ENCODE measurements at regions not wholly inside any gene's neighbourhood (a gene's known extent, or its start where the extent isn't known, plus 50 kb on each side); places are given as distances from the start of the nearest gene placed in this dataset.
"Not testable (repeated sequence)": the region's sequence is repeated elsewhere in the genome, so short reads cannot be mapped to it uniquely, and the experiment has no call there.

- no peaks in the 10 kb centered on the region for H3K27me3 Mint-ChIP-seq (ENCODE audit: low read depth)
- H3K36me3 Mint-ChIP-seq (ENCODE audit: low read depth), result peaks cover 1% of the 10 kb centered on the region
- no peaks in the 10 kb centered on the region for H3K9me3 Mint-ChIP-seq (ENCODE audit: low read depth)
- H3K4me1 Mint-ChIP-seq (ENCODE audit: low read depth), result peaks cover 13% of the 10 kb centered on the region
- H3K4me3 Mint-ChIP-seq (ENCODE audit: unreplicated experiment), result no peak overlapping the region
- DNase-seq (ENCODE audit: low spot score), result no peak
- H3K27ac Mint-ChIP-seq (ENCODE audit: unreplicated experiment), result no peak overlapping the region
- TF ChIP-seq CTCF (IDR thresholded peaks at IDR 0.05), result no peak
Observed at GRCh38 chr3:177452831-177453450, 255.7 kb upstream of the TBL1XR1 start.

GRCh38 chr3:177453451-177453844 lies 256.2 kb upstream of the TBL1XR1 start:
- DNase-seq (ENCODE audit: low spot score), result no peak
- H3K4me3 Mint-ChIP-seq (ENCODE audit: unreplicated experiment), result no peak overlapping the region
- H3K27me3 Mint-ChIP-seq (ENCODE audit: low read depth), result no peaks in the 10 kb centered on the region
- peaks cover 1% of the 10 kb centered on the region for H3K36me3 Mint-ChIP-seq (ENCODE audit: low read depth)
- H3K4me1 Mint-ChIP-seq (ENCODE audit: low read depth), result peaks cover 13% of the 10 kb centered on the region
- no peaks in the 10 kb centered on the region for H3K9me3 Mint-ChIP-seq (ENCODE audit: low read depth)
- TF ChIP-seq CTCF (IDR thresholded peaks at IDR 0.05), result no peak
- H3K27ac Mint-ChIP-seq (ENCODE audit: unreplicated experiment), result peak overlapping the region; percentile 65

- not testable (repeated sequence) for DNase-seq (ENCODE audit: low spot score); H3K4me1 Mint-ChIP-seq (ENCODE audit: low read depth); H3K9me3 Mint-ChIP-seq (ENCODE audit: low read depth); H3K36me3 Mint-ChIP-seq (ENCODE audit: low read depth); H3K27me3 Mint-ChIP-seq (ENCODE audit: low read depth); H3K4me3 Mint-ChIP-seq (ENCODE audit: unreplicated experiment); H3K27ac Mint-ChIP-seq (ENCODE audit: unreplicated experiment)
Observed at GRCh38 chr3:177457204-177457603, 259.9 kb upstream of the TBL1XR1 start.

GRCh38 chr3:177459401-177459800 lies 262.1 kb upstream of the TBL1XR1 start:
- no peaks in the 10 kb centered on the region for H3K27me3 Mint-ChIP-seq (ENCODE audit: low read depth)
- no peak overlapping the region for H3K4me3 Mint-ChIP-seq (ENCODE audit: unreplicated experiment)
- H3K9me3 Mint-ChIP-seq (ENCODE audit: low read depth), result no peaks in the 10 kb centered on the region
- H3K36me3 Mint-ChIP-seq (ENCODE audit: low read depth), result no peaks in the 10 kb centered on the region
- no peak for TF ChIP-seq CTCF (IDR thresholded peaks at IDR 0.05)
- H3K27ac Mint-ChIP-seq (ENCODE audit: unreplicated experiment), result no peak overlapping the region
- peaks cover 31% of the 10 kb centered on the region for H3K4me1 Mint-ChIP-seq (ENCODE audit: low read depth)
- DNase-seq (ENCODE audit: low spot score), result no peak

- DNase-seq (ENCODE audit: low spot score), result no peak
- H3K4me1 Mint-ChIP-seq (ENCODE audit: low read depth), result peaks cover 37% of the 10 kb centered on the region
- H3K27me3 Mint-ChIP-seq (ENCODE audit: low read depth), result no peaks in the 10 kb centered on the region
- TF ChIP-seq CTCF (IDR thresholded peaks at IDR 0.05), result no peak
- H3K27ac Mint-ChIP-seq (ENCODE audit: unreplicated experiment), result no peak overlapping the region
- H3K36me3 Mint-ChIP-seq (ENCODE audit: low read depth), result no peaks in the 10 kb centered on the region
- H3K9me3 Mint-ChIP-seq (ENCODE audit: low read depth), result peaks cover under 1% of the 10 kb centered on the region
- no peak overlapping the region for H3K4me3 Mint-ChIP-seq (ENCODE audit: unreplicated experiment)
Observed at GRCh38 chr3:177460047-177460446, 262.8 kb upstream of the TBL1XR1 start.

- no peak overlapping the region for H3K27ac Mint-ChIP-seq (ENCODE audit: unreplicated experiment)
- no peak overlapping the region for H3K4me3 Mint-ChIP-seq (ENCODE audit: unreplicated experiment)
- no peaks in the 10 kb centered on the region for H3K36me3 Mint-ChIP-seq (ENCODE audit: low read depth)
- no peak for DNase-seq (ENCODE audit: low spot score)
- H3K9me3 Mint-ChIP-seq (ENCODE audit: low read depth), result peaks cover 7% of the 10 kb centered on the region
- no peaks in the 10 kb centered on the region for H3K27me3 Mint-ChIP-seq (ENCODE audit: low read depth)
- no peak for TF ChIP-seq CTCF (IDR thresholded peaks at IDR 0.05)
- peaks cover 46% of the 10 kb centered on the region for H3K4me1 Mint-ChIP-seq (ENCODE audit: low read depth)
Observed at GRCh38 chr3:177461765-177462164, 264.5 kb upstream of the TBL1XR1 start.

- Mint-ChIP-seq H3K4me1 (ENCODE audit: low read depth) (peaks cover 58% of the 10 kb centered on the region), H3K27ac (ENCODE audit: unreplicated experiment) (peak overlapping the region; percentile 87)
- not testable (repeated sequence) for H3K9me3 Mint-ChIP-seq (ENCODE audit: low read depth); H3K27me3 Mint-ChIP-seq (ENCODE audit: low read depth); H3K4me3 Mint-ChIP-seq (ENCODE audit: unreplicated experiment); H3K36me3 Mint-ChIP-seq (ENCODE audit: low read depth); DNase-seq (ENCODE audit: low spot score)
Observed at GRCh38 chr3:177463341-177463740, 266.1 kb upstream of the TBL1XR1 start.

All from chondrocyte (in vitro differentiated cells).